ENCODE measurements at regions not wholly inside any gene's neighbourhood (a gene's known extent, or its start where the extent isn't known, plus 50 kb on each side); places are given as distances from the start of the nearest gene placed in this dataset.
"Not testable (repeated sequence)": the region's sequence is repeated elsewhere in the genome, so short reads cannot be mapped to it uniquely, and the experiment has no call there.

DNA sequence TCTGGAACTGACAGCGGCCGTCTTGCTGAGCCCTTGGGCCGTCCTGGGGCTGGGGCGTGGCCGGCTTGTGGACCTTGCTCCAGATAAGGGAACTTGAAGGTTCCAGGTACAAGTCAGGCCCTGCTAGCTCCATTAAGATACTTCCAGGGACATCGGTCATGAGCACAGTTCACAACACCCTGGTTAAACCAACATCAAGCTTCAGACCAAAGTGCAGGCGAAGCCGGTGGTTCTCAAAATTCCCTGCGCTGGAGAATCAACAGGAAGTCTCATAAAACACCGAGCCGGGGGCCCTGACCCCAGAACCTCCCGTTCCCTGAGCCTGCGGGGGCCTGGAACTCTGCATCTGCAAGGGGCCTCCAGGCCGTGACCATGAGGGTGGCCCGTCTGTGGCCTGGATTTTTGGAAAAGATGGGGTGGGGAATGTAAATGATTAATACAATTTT is 1043.8 kb downstream of the BRD1 start:
- DNase-seq: no peak

DNA sequence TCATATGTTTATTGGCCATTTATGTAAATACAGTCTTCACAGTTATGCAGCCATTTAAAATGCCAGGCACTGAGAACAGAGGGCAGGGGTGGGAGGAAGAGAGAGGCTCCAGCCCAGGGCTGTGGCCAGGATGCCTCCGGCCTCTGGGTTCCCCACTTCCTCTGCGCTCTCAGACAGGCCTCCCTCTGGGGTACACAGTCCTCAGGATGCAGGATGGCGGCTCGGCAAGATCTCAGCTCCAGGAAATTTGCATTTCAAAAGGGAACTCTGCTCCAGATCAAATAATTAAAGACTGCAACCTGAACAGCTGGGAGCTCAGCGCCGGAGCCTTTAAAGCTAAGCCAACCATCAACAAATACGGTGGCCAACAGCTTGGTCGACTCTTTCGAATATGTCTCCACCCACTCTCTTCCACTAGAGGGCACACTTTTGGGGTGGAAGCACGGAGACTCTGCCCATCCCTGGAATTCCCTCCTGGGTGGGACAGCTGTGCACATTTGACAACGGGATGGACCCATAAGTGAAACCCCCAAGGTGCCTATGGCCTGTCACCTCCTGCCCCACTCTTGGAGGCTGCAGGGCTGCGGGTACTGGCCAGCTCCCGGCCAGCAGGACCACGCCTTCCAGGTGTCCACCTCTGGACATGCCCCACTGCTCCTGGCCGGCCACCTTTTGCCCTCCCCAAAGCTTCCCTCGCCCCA is 1044.7 kb downstream of the BRD1 start:
- no peak for DNase-seq

DNA sequence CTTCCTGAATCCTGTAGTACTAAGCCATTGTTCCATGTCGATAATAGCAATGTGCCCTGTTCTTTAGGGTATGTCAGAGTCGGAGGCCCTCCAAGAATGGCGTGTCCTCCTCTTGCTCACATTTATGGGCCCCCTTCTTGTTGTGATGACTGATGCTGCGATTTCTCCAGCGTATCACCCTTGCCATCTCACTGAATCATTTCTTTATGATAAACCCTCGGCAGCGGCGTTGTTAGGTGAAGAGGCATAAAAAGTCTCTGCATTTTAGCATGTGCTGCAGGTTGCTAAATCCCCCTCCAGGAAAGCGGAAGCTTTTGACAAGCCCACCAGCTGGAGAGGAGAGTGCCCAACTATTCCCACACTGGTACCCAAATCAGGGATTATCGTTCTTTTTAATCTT is 1045.3 kb downstream of the BRD1 start:
- no peak for DNase-seq

DNA sequence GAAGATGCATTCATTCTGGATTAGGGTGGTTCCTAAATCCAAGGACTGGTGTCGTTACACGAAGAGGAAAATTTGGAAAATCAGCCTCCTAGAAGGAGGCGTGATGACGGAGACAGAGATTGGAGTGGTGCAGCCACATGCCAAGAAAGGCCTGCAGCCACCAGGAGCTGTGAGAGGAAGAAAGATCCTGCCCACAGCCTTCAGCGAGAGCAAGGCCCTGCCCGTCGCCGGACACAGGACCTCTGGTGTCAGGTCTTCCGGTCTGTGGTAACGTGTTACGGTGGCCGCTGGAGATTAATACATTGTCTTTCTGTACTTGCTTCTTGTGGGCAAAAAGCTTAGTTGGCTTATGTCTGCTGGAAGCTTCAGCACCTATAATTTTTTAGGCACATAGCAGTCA is 1045.8 kb downstream of the BRD1 start:
- no peak for DNase-seq

DNA sequence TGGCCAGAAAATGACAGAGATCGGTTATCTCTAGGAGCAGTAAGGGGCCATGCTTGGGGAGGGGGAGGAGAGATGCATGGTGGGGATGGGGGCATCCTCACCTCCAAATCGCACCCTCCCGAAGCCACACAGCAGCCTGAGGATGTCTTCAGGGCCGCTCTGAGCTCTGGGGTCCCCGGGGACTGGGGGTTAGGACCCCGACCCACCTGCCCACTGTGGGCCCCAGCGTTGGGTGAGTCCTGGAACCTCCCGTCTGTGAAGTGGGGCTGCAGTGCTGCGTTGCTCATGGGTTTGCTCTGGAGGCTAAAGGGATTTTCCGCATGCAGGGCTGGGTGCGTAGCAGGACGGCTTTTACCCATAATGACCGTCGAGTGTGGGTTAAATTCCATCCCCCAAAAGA is 1046.3 kb downstream of the BRD1 start:
- DNase-seq: no peak

DNA sequence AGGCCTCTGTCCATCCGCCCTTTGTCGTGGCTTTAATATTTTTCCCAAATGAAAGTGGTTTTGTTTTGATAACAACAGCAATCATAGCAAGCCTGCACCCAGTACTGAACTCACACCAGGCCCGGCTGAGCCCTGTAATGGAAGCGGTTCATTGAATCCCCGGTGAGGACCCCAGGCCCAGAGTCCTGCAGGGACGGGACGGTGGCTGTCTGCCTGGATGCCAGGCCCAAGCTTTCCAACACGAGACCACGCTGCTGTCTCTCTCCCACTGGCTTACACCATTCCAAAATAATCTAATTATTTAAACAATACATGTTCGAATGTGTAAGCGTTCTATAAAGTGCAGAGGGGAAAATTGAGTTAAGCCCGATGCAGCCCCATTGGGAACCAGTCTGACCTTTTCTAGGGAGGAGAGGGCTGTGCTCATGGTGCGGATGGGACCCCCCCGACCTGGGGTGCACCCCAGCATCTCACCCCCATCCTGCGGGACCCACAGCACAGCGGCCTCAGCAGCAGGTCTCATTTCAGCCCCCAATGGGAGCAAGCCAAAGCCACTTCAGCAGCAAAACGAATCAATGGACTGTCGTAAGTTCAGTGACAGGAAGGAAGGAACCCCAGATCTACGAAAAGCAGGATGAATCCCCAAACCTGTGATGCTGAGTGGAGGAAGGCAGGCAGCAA is 1046.9 kb downstream of the BRD1 start:
- no peak for DNase-seq

DNA sequence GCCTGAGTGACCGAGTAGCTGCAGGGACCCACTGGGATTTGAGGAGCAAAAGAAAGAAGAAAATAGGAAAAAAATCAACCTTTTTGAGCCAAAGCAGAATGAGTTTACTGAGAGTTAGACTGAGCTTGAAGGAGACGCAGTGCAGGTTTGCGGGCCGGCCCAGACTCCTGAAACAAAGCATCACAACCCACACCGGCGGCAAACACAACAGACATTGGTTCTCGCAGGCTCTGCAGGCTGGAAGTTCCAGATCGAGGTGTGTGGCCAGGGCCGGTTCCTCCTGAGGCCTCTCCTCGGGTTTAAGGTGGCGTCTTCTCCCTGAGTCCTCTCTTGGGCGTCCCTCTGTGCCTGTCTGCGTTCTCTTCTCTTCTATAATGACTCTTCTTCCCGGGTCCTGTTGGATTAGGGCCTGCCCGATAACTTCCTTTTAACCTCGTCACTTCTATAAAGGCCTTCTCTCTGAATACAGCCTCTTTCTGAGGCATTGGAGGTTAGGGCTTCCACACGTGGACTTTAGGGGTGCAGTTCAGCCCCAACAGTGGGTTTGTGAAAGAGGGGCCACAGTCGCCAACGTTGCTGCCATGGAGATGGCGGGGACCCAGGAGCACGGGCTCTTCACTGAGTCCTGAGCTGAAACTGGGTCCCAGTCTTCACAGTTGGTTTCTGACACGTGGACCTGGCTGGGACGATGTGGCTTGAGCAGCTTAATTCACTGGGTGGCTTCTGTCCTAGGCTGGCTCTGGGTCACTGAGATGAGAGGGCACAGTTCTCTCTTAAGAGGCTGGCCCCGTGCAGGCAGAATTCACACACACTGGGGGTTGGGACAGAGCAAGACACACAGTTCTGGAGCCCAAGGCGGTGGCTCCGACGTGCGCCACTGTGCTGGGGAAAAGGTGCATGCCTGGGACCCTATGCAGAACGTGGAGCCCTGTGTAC is 1047.7 kb downstream of the BRD1 start:
- DNase-seq: no peak

DNA sequence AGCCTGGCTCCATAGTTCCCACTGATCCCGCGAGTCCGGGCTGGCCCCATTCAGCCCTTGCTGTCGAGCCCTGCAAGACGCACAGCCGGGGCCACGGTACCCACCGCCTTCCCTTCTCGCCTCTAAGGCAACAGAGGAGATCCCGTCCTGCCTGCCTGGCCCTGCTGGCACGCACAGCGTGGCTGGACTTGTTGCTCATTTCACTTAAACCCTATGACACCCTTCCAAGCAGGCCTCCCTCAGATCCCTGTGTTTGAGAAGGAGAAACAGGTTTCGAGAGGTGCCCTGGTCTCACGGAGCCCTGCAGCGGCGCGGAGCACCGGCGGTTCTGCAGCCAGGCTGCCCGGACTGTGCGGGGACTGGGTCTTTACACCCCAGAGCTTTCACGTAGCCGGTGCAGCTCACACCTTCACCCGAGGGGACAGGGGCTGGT is 1048.4 kb downstream of the BRD1 start:
- DNase-seq: no peak

DNA sequence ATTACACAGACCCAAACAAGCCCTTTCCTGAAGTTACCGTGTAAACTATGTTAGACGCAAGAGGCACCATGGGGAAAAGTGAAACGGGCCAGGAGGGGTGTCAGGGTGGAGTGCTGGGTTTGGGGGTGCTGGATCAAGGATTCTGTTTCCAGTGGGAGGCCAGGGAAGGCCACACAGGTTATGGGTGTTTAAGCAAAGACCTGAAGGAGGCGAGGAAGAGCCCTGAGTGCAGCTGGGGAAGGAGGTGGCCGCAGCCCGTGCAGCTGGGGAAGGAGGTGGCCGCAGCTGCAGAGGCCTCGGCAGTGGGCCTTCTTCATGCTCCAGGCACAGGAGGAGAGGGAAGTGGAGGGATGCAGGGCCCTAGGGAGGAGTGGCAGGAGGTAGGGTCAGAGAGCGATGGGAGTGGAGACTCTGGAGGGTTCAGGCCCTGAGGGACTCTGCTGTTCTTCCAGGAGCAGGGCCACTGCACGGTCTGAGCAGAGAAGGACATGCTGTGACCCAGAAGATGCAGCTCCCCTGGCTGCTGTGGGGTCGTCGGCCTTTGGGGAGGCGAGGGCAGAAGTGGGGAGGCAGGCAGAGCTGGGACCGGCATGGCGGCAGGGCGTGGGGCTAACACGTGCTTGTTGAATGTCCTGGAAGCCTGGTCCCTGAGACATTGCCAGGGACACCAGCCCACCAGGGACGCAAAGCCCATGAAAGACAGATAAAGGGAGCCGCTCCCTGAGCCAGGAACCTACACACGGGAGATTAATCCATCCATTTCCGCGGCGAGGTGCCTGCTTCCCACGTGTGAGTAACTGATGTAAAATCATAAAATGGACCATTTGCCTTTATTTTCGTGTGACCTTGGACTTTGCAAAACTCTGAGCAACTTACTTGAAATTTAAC is 1049.1 kb downstream of the BRD1 start:
- no peak for DNase-seq

DNA sequence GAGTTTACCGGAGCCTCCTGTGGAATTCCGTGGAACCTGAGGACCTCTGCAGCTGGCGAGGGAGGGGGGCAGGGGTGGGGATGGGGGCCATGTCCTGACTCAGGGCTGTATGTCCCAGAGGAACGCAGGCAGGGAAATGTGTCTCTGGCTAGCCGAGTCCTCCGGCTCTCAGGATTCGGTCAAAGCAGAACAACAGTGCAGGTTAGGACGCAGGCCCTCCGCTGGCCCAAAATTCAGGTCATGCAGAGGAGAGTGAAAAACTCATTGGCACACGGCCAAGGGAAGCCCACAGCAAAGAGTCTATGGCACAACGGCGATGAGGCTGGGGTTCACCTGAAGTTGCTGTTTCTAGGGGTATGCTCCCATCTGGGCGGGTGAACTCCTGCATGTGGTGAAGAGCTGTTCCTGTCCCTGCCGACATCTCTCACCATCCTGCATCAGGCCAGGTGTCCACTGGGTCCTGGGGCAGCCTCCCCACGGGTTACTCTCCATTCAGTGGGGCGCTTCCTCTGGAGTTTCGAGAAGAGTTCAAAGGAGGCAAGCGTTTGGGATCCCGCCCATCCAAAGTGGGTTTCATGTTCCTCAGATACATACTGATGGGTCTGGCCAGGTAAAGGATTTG is 1055.3 kb downstream of the BRD1 start:
- no peak for DNase-seq

DNA sequence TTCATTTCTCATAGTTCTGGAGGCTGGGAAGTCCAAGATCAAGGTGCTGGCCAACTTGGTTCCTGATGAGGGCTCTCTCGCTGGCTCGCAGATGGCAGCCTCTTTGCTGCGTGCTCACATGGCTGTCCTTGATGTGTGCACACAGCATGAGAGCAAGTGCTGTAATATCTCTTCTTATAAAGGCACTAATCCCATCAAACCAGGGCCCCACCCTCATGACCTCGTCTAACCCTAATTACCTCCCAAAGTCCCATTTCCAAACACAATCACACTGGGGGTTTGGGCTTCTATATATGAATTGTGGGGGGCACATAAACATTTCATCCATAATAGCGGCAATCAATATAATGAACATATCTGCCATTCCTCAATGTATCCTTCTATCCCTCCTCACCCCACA is 1062.1 kb downstream of the BRD1 start:
- DNase-seq: no peak

DNA sequence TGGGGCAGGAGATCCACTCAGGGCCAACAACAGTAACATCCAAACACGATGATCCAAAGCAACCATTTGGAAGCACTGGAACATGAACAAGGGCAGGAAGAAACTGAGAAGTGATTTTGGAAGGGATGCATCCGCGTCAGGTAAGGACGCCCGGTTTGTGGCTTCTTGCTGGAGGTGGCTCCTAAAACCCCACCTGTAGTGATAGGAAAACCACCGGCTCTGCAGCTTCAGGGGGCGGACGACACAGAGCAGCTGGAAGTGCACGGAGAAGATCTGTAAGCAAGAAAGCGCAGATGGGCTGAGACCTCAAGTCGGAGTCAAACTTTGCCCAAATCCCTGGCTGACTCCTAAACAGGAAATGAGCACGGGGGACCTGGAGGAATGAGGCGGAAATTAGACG is 1066.1 kb downstream of the BRD1 start:
- no peak for DNase-seq

DNA sequence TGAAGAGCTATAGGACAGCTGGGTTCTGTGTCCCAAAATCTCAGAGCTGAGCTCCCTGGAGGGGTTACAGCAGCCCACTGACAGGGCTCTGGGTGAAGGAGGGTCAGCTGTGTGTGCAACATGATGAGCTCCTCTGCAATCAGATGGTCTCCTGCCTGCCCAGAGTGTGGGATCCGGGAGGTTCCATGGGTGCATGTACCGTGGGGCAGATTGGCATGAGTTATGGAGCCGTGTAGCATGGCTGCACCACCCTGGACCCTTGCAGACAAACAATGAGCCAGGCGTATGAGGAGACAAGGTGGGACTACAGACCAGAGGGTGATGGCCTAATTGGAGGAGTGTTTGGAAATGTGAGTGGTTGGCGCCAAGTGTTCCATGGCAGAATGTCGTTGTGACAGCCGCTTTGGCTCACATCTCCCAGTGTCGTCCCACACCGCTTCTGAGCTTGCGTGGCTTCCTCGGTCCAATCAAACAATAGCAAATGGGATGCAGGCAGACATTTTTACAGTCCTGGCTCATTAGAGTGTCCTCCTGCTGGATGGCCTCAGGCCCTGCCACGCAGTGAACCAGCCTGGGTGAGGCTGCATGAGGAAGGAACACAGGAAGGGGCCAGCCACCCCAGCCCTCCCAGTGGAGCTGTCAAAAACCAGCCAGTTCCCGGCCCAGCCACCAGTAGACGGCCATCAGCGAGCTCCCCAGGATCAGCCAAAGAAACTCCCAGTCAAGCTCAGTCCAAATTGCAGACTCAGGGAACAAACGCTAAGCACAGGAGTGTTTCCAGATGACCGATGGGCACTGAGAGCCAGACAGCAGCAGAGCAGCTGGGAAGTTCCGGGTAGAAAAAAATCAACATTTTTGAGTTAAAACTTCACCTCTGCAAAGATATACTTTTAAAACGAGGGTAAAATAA is 1066.9 kb downstream of the BRD1 start:
- no peak for DNase-seq

DNA sequence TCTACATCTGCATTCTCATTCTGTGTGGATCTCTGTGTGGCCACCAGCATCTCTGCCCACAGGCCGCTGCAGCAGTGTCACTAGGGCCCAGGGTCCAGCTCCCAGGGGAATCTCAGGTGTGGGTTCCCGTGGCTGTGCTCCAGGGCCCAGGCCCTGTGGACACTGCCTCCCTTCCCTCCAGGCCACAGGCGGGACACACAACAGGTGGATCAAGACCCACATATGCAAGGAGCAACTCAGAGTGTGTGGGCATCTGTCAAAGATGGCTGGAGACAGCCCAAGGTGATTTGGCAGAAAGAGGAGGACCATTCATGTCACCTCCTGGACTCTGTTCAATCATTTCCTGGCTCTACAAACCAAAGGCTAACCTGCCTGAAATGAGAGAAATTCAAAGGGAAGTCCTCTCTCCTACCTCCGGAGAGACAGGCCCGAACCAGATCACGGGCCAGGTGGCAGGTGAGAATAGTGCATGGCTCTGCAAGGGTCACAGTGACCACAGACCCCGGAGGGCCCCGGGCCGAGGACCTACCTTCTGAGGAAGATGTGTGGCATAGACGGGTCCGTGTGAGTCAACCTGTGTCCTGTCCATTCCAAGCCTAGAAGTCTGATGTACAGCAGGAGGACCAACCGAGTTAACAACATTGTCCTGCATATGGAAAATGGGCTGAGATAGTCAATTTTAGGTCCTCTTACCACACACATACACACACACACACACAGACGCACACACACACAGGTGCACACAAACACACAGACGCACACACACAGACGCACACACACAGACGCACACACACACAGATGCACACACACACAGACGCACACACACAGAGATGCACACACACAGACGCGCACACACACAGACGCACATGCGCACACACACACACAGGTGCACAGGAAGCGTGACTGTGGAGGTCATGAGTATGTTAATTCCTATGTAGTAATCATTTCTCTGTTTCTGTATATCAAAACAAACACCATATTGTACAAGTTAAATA is 1068.5 kb downstream of the BRD1 start:
- no peak for DNase-seq

DNA sequence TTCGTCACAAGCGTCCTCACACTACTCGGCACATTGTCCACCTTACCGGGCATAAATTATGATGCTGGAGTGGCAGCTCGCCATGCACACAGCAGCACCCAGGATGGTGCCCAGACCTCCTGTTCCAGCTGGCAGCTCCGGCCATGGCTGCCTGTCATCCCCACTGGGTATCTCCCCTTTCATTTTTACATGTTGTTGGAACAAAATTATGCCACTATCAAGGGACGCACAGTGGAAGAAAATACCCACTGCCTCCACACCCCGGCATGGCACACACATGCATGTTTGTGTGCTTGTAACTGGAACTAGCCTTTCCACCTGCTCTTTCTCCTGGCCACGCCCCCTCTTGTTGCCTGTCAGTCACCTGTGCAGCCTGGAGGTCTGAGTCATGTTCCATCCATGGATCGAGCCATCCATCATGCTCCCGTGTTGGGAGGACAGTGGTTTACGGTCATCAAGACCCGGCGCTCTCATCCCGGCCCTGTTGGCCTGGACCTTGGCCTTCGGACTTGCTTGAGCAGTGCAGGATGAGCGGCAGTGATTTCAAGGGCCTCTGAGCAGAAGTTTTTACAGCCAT is 1069.6 kb downstream of the BRD1 start:
- no peak for DNase-seq

DNA sequence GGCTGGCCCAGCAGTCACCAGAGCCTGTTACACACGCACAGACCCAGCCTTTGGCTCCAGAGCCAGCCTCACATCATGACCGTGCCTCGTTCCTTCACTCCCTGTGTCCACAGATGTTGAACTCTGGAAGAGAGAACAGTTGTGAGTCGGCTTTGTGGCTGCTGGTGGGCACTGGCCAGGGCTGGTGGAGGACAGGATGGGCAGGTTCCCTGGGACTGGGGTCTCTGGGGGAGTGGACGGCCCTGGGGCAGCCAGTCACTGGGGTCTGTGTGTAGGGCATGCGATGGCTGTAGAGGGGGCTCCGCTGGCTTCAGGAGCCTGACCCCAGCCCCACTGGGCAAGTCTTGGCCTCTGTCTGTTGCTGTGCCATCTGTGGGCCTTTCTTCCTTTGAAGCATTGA is 1070.1 kb downstream of the BRD1 start:
- no peak for DNase-seq

DNA sequence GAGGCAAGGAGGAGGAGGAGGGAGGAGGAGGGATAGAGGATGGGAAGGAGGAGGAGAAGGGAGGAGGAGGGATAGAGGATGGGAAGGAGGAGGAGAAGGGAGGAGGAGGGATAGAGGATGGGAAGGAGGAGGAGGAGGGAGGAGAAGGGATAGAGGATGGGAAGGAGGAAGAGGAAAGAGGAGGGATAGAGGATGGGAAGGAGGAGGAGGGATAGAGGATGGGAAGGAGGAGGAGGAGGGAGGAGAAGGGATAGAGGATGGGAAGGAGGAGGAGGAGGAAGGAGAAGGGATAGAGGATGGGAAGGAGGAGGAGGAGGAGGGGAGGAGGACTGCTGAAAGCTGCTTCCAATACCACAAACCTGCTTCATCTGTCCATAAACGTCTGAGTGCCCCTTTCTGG is 1070.5 kb downstream of the BRD1 start:
- DNase-seq: not testable (repeated sequence)

DNA sequence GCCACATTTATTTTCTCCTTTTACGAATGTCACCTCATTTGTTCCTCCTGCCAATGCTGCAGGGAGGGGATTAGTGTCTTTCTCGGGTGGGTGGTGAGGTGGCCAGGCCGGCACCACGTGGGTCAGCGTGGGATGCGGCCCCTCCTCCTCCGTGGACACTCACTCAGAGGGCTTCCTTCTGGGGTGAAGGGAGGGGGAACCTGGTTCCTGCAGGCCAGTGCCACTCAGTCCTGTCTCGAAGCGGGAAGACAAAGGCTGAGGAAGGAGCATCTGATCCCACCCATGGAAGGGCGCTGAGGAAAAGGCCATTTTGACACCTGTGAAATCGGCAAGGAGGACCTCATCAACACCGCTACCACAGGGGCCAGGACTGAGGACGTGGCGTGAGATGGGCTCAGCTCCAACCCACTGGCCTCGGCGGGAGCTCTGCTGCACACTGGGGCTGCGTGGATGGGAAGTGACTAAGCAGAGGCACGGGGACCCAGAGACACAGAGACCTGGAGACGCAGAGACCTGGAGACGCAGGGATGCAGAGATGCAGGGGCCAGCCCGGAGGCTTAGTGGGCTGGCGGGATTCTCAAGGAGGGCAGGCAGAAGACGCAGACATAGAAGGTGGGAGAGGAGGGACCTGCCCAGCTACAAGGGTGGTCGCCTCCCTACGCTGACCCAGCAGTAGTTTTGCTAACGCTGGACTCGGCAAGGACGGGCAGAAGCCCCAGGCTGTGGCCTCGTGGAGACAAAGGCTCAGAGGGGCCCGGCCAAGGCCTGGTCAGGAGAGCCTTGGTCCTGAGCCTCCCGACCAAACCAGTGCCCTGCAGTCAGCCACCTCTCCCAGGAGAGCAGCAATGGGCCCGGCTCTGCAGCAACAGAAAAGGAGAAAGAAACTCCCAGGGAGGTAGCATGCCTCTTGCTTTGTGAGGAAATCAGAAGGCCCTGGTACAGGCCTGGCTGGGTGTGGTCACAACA is 1071.2 kb downstream of the BRD1 start:
- DNase-seq: no peak

Measured in stimulated activated CD4-positive, alpha-beta T cell treated with anti-CD3 and anti-CD28 coated beads, Interleukin-12 subunit alpha, Interleukin-12 subunit beta, amount 100 ng/mL, for 4 hours (primary cell).